ENCODE measurements at regions not wholly inside any gene's neighbourhood (a gene's known extent, or its start where the extent isn't known, plus 50 kb on each side); places are given as distances from the start of the nearest gene placed in this dataset.

DNA sequence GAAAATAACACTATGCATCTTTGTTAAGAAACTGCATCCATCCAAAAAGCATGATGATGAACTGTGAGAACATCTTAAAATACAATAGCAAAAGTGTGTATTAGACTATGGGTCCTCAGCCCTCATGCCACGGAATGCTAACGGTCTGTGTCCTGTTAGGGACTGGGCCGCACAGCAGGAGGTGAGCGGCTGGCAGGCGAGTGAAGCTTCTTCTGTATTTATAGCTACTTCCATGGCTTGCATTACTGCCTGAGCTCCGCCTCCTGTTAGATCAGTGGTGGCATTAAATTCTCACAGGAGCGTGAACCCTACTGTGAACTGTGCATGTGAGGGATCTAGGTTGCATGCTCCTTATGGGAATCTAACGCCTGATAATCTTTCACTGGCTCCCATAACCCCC, 129.8 kb downstream of the NXNL2 start:
- no peak for TF ChIP-seq EZH2 (IDR thresholded peaks at IDR 0.05; ENCODE audit: borderline replicate concordance, low read length)
- no peak for TF ChIP-seq CTCF (IDR thresholded peaks at IDR 0.05; ENCODE audit: low read length)

All from OCI-LY1 (cell line).